ENCODE measurements at regions not wholly inside any gene's neighbourhood (a gene's known extent, or its start where the extent isn't known, plus 50 kb on each side); places are given as distances from the start of the nearest gene placed in this dataset.

- H3K4me3 ChIP-seq (ENCODE audit: low read depth, low read length), result no peak overlapping the region
- no peak for TF ChIP-seq CTCF (IDR thresholded peaks at IDR 0.05; ENCODE audit: control insufficient read depth, extremely low read depth, insufficient read depth)
- DNase-seq (ENCODE audit: low read depth), result no peak
These were observed 100.3 kb upstream of the SPIN1 start for GRCh38 chr9:88287972-88288371.

- H3K4me3 ChIP-seq (ENCODE audit: low read depth, low read length), result no peak overlapping the region
- DNase-seq (ENCODE audit: low read depth), result no peak
- 0 out of 2 replicates have a peak, but pooled peaks have one; percentile 7 for TF ChIP-seq CTCF (IDR thresholded peaks at IDR 0.05; ENCODE audit: control insufficient read depth, extremely low read depth, insufficient read depth)
These were observed 107.3 kb upstream of the SPIN1 start for GRCh38 chr9:88280816-88281382.

- DNase-seq (ENCODE audit: low read depth), result no peak
- no peak for TF ChIP-seq CTCF (IDR thresholded peaks at IDR 0.05; ENCODE audit: control insufficient read depth, extremely low read depth, insufficient read depth)
- H3K4me3 ChIP-seq (ENCODE audit: low read depth, low read length), result no peak overlapping the region
These were observed 110.2 kb upstream of the SPIN1 start for GRCh38 chr9:88278036-88278435.

GRCh38 chr9:88274078-88274477, 114.2 kb upstream of the SPIN1 start:
- TF ChIP-seq CTCF (IDR thresholded peaks at IDR 0.05; ENCODE audit: control insufficient read depth, extremely low read depth, insufficient read depth), result no peak
- DNase-seq (ENCODE audit: low read depth), result no peak
- H3K4me3 ChIP-seq (ENCODE audit: low read depth, low read length), result no peak overlapping the region

GRCh38 chr9:88272986-88273385, 115.3 kb upstream of the SPIN1 start:
- H3K4me3 ChIP-seq (ENCODE audit: low read depth, low read length), result no peak overlapping the region
- TF ChIP-seq CTCF (IDR thresholded peaks at IDR 0.05; ENCODE audit: control insufficient read depth, extremely low read depth, insufficient read depth), result no peak
- DNase-seq (ENCODE audit: low read depth), result no peak

GRCh38 chr9:88270413-88270812, 117.8 kb upstream of the SPIN1 start:
- DNase-seq (ENCODE audit: low read depth), result no peak
- no peak overlapping the region for H3K4me3 ChIP-seq (ENCODE audit: low read depth, low read length)
- no peak for TF ChIP-seq CTCF (IDR thresholded peaks at IDR 0.05; ENCODE audit: control insufficient read depth, extremely low read depth, insufficient read depth)

GRCh38 chr9:88268886-88269285, 119.4 kb upstream of the SPIN1 start:
- H3K4me3 ChIP-seq (ENCODE audit: low read depth, low read length), result no peak overlapping the region
- no peak for DNase-seq (ENCODE audit: low read depth)
- no peak for TF ChIP-seq CTCF (IDR thresholded peaks at IDR 0.05; ENCODE audit: control insufficient read depth, extremely low read depth, insufficient read depth)

All from LNCaP clone FGC (cell line).